ENCODE measurements at regions not wholly inside any gene's neighbourhood (a gene's known extent, or its start where the extent isn't known, plus 50 kb on each side); places are given as distances from the start of the nearest gene placed in this dataset.

- no peak for DNase-seq (ENCODE audit: low read depth in 2 of 2)
Measured at GRCh38 chr21:35099310-35099709, 50.2 kb upstream of the RUNX1 start.
